ENCODE measurements at regions not wholly inside any gene's neighbourhood (a gene's known extent, or its start where the extent isn't known, plus 50 kb on each side); places are given as distances from the start of the nearest gene placed in this dataset.

DNA sequence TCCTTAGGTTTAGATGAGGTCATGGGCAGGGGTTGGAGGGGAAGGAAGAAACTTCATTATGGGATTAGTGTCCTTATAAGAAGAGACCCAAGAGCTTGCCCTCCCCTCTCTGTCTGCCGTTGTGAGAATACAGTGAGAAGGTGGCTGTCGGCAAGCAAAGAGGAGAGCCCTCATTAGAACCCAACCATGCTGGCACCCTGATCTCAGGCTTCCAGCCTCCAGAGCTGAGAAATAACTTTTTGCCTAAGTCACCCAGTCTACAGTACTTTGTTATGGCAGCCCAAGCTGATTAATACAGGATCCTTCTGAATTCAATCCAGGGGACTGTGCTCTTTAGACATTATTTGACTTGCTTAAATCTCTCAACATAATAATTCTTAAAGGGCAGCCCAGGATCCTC is 209.0 kb downstream of the RNF152 start:
- DNase-seq (ENCODE audit: extremely low spot score, insufficient read length, low read depth) (no peak), FAIRE-seq (no peak)

DNA sequence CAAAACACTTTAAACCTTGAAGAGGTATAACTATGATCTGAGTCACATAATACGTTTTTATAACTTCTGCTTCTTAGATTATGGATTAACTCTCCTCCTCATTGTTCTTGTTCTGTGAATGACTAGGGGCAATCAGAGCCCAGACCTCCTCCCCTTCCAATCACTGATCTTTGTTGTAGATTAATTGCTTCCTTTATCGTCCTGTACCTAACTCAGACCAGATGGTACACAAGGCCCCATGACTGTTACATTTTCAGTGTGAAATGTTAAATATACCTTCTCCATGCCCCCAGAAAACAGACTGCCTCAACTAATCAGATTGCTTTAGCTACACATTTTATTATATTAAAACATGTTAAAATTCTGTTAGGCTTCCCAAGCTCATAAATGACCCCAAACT is 211.7 kb downstream of the RNF152 start:
- FAIRE-seq (no peak), DNase-seq (ENCODE audit: extremely low spot score, insufficient read length, low read depth) (no peak)

DNA sequence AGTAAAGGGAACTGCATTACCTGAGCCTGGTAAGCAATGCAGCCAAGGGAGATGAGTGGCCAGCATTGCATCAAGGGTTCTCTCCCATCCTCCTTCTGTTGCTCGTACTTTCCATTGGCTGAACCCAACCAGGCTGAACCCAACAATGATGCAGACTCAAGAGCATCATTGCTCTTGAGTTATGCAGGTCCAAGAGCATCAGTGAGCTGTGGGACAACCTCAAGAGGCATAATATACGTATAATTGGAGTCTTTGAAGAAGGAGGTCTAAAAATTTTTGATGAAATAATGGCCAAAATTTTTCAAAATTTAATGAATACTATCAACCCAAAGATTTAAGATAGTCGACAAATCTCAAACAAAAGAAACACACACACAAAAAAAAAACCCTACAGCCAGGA is 213.0 kb downstream of the RNF152 start:
- no peak for FAIRE-seq
- no peak for DNase-seq (ENCODE audit: extremely low spot score, insufficient read length, low read depth)

DNA sequence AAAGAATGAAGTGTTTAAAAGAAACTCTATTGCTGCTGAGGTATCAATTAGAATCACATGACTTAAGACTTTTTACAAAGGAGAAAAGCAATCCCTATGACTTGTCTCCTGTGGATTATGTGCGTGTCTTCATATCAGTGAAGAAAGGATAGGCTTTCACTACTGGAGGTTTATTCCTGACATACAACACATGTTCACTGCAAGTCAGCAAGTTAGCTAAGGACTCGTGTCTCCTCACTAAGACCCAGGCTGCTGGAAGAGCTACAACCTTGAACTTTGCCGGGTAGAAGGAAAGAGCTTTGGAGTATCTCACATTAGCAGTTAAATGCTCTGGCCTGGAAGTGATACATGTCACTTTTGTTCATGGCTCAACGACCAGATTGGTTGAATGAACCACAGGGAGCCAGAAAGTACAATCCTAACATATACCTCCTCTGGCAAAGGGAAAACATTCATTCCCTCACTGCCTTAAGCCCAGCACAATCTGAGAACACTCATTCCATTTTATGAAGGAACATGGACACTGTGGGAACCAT is 215.3 kb downstream of the RNF152 start:
- DNase-seq (ENCODE audit: extremely low spot score, insufficient read length, low read depth) (no peak), FAIRE-seq (no peak)

DNA sequence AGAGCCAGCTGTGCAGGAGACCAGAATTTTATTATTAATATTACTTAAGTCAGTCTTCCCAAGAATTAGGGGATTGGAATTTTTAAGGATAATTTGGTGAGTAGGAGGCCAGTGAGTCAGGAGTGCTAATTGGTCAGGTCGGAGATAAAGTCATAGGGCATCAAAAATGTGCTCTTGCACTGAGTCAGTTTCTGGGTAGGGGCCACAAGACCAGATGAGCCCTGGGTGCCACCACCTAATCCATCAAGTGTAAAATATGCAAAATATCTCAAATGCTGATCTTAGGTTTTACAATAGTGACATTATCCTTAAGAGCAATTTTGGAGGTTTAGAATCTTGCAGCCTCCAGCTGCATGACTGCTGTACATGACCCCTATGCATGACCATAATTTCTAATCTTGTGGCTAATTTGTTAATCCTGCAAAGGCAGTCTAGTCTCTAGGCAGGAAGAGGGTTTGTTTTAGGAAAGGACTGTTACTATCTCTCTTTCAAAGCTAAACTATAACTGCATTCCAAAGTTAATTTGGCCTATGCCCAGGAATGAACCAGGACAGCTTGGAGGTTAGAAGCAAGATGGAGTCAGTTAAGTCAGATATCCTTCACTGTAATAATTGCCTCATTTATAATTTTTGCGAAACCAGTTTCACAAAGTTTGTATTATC is 215.9 kb downstream of the RNF152 start:
- no peak for DNase-seq (ENCODE audit: extremely low spot score, insufficient read length, low read depth)
- FAIRE-seq = no peak

DNA sequence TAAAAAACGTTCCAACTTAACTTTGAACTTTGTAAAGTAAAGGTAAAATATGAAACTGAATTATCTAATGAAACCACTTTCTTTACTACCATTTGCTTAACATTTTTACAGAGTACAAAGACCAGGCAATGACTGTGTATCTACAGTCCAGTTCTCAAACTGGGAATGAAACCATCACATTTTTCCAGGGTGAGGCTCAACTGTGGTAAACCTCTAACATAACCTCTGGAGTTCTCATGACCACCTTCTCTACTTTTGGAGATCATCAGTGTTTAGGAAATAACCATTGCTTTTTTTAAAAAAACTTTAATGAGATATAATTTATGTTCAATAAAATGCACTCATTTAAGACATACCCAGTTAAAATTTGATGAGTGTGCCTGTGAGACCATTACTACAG is 223.5 kb downstream of the RNF152 start:
- DNase-seq (ENCODE audit: extremely low spot score, insufficient read length, low read depth) = no peak
- FAIRE-seq = no peak

DNA sequence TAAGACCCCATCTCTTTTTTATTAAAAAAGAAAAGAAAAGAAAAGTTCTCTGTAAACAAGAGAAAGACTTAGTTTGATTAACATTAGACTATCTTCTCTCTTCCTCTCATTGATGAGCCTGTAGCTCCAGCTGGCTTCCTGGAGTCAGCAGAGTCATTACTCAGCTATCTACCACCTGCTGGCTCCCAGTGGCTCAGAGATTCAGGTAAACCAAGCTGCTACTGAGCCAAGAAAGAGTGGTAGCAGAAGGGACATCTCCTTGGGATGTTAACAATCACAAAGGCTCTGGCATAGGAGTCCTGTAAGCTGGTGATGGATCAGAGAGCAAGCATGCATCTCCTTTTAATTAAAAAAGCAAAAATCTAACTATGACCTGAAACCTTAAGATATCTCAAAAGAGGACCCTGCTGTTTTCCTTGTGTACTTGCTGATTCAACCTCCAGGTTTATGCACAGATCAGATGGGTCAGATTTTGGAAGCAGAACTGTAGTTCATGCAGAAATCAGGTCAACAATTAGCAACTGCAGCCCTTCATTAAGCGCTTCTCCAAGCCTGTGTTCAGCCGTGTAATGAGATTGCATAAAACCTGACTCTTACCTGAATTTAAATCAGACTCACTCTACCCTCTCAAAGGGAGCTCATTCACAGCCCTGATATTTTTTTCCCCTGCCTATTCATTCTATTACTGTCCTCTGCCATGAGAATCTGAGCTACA is 225.8 kb downstream of the RNF152 start:
- FAIRE-seq = no peak
- no peak for DNase-seq (ENCODE audit: extremely low spot score, insufficient read length, low read depth)

DNA sequence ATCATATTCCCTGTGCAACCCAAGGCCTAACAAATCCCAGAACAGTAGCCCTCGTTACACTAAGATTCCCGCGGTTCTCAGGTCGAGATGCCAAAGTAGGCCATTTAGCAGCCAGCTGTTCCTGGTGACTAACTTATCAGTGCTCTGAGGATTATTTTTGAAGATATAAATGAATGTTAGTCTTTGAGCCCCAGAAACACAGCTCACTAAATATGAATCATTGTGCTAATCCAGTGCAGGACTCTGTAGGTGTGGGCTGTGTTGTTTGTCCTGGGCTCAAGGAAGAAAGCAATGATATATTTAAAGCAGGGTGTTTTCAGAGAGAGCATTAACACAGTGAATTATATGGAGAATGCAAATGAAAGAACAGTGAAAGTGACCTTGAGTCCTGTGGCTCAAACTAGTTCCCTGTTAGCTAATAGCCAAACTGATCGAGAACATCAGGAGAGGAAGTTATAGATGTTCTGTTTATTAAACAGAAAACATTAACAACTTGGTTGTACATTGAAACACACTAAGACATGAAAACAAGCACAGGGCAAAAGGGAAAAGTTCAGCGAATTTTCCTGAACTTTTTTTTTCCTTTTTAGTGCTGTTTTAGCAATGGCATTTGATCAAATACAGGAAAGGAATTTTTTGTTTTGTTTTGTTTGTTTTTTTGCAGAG is 228.3 kb downstream of the RNF152 start:
- DNase-seq (ENCODE audit: extremely low spot score, insufficient read length, low read depth) = no peak
- no peak for FAIRE-seq

DNA sequence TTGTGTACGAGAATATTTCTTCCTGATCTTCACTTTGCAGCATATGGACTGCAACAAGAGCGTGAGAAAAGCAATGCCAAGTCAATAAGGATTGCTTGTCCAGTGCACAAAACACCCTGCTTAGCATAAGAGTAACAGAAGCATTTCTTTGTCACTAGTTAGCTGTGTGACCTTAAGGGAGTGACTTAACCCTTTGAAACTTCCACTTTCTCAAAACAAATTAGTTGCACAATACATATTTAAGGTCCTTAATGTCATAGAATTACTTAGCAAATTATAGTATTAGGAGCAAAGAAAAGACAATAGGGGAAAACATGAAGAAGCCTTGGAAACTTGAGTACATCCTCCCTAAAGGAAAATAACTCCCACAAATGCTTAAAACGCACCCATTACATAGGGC is 230.1 kb downstream of the RNF152 start:
- DNase-seq (ENCODE audit: extremely low spot score, insufficient read length, low read depth) = no peak
- FAIRE-seq = no peak

DNA sequence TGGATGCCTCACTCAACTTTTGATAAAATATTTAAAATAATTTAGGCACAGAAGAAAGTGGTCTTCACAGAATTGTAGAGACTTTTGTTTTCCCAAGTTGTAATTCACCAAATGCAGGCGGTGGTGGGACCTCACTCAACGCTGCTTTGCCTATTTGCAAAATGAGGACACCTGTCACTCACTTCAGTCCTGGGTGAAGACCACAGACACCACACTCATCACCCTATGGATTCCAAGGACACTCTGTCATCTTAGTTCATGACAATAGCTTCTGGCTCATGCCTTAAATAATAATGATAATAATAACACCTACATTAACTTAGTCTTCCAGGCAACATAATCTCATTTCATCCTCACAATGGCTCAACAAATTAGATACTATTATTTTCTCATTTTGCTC is 234.4 kb downstream of the RNF152 start:
- no peak for DNase-seq (ENCODE audit: extremely low spot score, insufficient read length, low read depth)

DNA sequence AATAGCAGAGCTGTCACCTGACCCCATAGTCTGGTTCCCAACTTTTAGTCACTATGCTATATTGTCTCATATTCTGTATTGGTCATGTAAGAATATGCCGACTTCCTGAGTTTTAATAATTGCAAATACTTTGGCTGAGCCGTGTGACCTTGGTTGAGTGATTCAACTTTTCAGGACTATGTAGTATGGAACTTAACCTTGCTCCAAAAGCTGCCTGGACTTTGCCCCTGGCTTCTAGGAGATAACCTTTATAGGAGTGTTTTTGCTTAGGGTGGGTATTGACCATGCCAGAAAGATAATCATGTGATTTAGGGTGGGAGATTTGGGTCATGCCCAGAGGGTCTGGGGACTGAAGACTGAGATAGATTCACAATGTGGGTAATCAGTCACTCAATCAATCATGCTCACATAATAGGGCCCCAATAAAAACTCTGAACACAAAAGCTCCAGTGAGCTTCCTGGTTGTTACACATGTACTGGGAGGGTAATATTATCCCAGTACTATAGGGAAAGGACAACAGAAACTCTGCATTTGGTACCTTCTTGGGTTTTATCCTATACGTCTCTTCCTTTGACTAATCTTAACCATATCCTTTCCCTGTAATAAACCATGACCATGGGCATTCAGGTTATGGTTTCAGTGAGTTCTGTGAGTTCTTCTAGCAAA is 235.6 kb downstream of the RNF152 start:
- FAIRE-seq = no peak
- DNase-seq (ENCODE audit: extremely low spot score, insufficient read length, low read depth) = no peak

More for the DNA sequence above, 234.4 kb downstream of the RNF152 start:
- FAIRE-seq = no peak

DNA sequence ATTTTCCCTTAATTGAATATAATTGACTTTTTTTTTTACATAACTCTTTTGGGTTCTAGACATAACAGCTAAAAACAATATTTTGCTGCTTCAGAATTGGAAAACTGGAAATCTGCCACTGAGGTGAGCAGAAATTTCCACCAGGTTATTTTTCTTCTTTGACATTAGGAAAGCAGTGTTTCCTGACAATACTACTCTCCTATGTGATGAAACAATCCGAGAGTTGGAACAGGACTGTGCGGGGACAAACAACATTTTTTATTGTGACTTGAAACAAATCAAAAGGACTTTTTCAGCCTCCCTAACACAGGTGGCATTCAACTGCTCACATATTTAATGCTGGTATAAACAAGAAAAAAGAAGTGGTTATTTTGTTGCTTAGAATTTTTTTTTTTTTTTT is 237.2 kb downstream of the RNF152 start:
- DNase-seq (ENCODE audit: extremely low spot score, insufficient read length, low read depth) (no peak), FAIRE-seq (no peak)

DNA sequence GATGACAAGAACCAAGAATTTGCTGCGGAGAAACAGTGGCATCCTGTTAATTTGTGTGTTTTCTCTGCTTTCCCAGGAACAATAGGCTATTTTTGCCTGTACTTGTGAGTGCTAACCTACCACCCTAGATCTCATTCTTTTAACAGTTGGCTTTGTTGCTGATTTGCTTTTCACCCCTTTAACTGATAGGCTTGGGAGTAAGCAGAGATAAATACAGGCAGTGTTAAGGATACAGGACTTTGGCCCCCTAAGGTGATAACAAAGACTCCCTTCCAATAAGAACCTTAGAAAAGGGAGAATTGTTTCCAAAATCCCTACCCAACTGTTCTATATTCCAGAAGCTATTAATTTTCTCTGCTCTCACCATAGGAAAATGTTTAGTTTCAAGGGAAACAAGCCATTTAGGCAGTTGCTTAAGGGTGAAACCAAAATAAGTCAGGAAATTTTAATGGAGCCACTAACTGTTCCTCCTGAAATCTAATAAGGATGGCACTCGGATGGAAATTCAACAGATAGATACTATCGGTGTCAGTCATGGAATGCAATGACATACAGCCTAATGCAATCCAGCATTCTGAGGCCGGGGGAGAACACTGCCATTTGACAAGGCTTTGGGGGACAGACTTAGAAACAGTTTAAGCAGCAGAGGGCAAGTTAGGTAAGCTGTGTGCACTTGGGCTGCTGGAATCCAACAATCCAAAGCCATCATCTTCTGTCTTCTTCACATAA is 238.8 kb downstream of the RNF152 start:
- DNase-seq (ENCODE audit: extremely low spot score, insufficient read length, low read depth) = no peak
- no peak for FAIRE-seq

DNA sequence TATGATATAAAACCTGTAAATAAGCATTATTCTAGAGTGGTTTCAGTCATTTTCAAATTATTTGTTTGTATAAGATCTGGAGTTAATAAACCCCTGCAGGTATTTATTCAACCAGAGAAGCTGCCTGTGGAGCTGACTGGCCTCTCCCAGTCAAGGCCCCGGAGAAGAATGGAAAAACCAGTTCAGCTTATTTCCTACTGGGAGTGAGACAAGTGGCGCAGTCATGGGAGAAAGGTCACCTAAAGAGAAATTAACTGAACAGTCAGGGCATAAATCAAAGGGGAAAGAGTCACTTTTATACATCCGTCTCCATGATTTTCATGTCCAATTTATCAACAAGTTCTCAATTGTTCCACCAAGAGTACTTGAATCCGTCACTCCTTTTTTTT is 240.9 kb downstream of the RNF152 start:
- DNase-seq (ENCODE audit: extremely low spot score, insufficient read length, low read depth) (no peak), FAIRE-seq (no peak)

DNA sequence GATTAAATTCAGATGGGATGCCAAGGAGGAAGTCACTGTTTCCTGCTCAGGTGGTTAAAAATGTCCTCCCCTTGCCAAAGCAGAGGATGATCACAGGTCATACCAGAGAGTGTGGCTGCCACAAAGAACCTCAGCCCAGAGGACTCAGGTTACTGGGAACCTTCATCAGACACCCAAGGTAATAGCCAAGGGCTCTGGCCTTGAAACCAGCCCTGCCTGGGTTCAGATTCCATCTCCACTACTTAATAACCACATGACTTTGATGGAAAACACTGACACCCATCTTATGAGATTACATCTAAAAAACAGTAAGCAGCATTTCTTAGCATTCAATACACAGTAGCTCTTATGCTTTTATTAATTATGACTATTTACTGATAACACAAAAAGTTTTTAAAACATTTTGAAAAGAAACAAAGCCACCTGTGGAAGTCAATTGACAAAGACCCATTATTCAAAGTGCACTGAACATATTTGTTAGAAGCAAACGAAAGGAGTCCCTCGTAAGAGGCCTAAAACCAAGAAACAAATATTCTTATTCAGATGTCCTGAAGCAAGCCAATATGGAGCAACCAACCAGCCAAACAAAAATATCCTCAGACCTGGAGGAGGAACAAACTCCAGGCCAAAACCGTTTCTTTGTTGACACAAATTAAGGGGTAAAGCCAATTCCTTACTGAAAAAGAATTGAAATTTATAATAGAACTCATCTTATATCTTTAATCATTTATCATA is 241.5 kb downstream of the RNF152 start:
- FAIRE-seq (no peak), DNase-seq (ENCODE audit: extremely low spot score, insufficient read length, low read depth) (no peak)

DNA sequence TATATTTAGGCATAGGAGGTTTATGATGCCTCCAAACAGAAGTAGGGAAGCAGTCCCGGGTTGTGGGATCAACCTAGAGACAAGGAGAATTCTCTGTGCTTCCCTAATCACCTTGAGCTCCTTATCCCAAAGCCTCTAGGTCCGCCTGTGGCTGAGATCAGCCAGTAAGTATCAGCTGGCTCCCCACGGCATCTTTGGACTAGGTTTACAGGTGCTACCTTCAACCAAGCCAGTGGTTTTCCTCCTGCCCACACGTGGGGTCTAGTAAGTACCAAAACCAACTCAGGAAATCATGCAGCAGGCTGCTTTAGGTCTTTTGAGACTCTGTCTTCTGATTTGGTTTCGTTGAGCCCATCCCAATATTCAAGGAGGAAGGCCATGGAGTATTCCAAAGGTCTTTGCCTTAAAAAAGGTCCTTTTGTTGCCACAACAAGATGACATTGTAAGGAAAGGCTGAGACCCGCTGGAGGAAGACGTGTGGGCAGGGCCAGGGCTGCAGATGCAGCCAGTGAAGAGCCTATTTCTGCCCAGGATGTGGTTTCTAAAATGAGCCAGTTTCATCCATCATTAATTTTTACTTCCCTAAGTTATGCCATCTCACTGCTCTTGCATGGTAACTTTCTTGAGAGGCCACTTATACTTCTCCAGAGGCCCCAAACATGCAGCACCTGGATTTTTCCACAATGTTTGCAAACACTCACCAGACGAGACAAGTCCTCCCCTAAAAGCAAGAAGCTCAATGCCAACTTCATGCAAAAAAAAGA is 248.7 kb downstream of the RNF152 start:
- DNase-seq (ENCODE audit: extremely low spot score, insufficient read length, low read depth) = no peak
- peak; percentile 5 for FAIRE-seq

DNA sequence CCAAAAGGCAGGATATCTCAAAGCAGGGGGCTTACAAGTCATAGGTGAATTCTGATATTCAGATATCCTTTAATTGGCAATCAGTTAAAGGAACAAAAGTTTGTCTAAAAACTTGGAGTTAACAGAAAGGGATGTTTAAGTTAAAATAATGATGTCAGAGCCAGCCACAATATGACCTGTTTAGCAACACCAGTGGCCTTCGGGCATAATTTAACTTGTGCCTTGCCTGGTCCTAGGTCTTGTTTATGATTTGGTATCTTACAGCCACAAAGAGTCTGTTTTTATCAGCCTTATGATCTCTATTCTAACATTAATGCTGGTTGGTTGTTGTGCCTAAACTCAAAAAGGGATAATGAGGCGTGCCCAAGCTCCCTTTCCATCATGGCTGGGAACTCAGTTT is 252.9 kb downstream of the RNF152 start:
- FAIRE-seq = no peak
- no peak for DNase-seq (ENCODE audit: extremely low spot score, insufficient read length, low read depth)

DNA sequence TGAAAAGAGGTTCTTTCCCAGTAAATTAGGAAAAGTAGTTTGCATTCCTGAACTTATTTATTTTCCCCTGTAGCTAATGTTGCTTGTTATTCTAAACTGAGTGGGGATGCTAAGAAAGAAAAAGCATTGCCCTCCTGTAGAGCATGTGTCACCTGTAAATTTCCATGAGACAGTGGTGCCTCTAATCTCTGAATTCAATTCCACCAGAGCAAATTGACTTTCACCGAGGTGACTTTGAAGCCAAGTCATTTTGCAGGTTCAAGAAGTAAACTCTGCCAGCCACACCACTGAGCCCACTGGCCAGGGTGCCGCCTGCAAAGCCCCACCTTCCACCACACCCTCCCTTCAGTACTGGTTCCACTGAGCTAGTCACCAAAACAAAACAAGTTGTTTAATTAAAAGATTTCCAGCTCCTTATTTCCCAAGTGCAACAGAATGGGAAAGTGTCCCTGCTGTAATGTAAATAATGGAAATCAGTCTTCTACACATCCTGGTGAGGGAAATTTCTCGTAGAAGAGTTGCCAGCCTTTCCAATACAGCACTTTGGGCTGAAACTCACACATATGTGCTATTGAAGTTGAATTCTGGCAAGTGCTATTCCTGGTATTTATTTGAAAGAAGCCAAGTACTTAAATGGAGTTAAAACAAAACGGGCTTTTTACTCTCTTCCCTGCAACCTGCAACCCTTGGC is 254.8 kb downstream of the RNF152 start:
- FAIRE-seq = no peak
- DNase-seq (ENCODE audit: extremely low spot score, insufficient read length, low read depth) = no peak

Data from GM18507 (cell line).